ENCODE measurements at regions not wholly inside any gene's neighbourhood (a gene's known extent, or its start where the extent isn't known, plus 50 kb on each side); places are given as distances from the start of the nearest gene placed in this dataset.
A peak's percentile ranks its signal among the peaks of the same experiment; 100 is the strongest.

DNA sequence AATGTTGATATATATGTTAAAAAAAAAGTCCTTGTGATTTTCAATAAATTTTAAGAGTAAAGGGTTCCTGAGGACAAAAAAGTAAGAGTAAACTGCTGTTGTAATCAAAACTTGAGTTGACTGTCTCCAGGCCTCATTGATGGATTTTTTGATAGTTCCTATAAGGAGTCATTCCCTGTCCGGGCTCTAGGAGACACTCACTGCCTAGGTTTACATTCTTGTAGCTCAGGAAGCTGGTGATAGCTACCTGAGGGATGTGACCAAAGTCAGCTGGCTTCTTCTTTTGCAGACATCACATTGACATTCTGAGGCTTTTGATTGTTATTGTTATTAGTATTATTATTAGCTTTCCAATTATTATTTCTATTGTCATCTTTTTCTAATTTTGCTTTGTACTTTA is 116.5 kb upstream of the FBXL7 start:
- Histone ChIP-seq H3K36me3 (no peaks in the 10 kb centered on the region), H3K4me3 (ENCODE audit: low read depth, low read length) (no peak overlapping the region), H3K4me1 (peaks cover 2% of the 10 kb centered on the region; the same call in 1 of the 2 replicates), H3K9me3 (no peaks in the 10 kb centered on the region), H3K27me3 (no peaks in the 10 kb centered on the region)
- peak; percentile 69 for TF ChIP-seq CTCF (IDR thresholded peaks at IDR 0.05; ENCODE audit: low read depth, low read length)
- no peak for DNase-seq

GRCh38 chr5:15383021-15383420 is 117.0 kb upstream of the FBXL7 start:
- Histone ChIP-seq H3K9me3 (no peaks in the 10 kb centered on the region), H3K27me3 (no peaks in the 10 kb centered on the region), H3K36me3 (no peaks in the 10 kb centered on the region), H3K4me3 (ENCODE audit: low read depth, low read length) (no peak overlapping the region), H3K4me1 (peaks cover 2% of the 10 kb centered on the region; the same call in 1 of the 2 replicates)
- DNase-seq: no peak
- TF ChIP-seq CTCF (IDR thresholded peaks at IDR 0.05; ENCODE audit: low read depth, low read length): no peak

DNA sequence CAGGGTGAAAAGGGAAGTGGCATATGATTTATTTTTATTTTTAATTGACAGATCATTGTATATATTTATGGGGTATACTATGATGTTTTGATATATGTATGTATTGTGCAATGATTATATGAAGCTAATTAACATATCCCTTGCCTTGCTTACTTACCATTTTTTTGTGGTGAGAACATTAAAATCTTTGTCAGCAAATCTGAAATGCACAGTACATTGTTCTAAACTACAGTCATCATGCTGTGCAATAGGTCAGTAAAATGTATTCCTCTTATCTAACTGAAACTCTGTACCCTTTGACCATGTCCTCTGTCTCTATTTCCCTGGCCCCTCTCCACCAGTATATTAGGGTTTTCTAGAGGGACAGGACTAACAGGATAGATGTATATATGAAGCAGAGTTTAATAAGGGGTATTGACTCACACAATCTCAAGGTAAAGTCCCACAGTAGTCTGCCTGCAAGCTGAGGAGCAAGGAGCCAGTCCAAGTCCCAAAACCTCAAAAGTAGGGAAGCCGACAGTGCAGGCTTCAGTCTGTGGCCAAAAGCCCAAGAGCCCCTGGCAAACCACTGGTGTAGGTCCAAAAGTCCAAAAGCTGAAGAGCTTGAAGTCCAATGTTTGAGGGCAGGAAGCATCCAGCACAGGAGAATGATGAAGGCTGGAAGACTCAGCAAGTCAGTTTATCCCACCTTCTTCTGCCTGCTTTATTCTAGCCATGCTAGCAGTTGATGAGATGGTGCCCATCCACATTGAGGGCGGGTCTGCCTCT is 122.2 kb upstream of the FBXL7 start:
- TF ChIP-seq CTCF (IDR thresholded peaks at IDR 0.05; ENCODE audit: low read depth, low read length): no peak

DNA sequence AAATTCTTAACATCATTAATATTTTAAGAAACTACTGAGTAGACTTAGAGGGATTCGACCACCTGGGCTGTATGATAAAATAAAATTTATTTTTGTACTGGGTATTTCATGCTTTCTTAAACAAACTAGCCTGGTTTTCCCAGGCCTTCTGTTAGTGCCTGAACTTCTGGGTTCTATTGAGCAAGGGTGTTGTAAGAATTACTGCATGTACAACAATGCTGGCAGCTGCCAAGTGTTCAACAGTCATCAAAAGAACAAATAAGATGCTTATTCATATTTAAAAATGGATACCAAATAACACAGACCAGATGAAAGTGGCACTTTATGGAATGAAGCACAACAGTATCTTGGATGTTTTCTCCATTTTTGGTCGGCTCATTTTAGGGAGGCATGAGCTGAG is 123.2 kb upstream of the FBXL7 start:
- Histone ChIP-seq H3K9me3 (no peaks in the 10 kb centered on the region), H3K4me3 (ENCODE audit: low read depth, low read length) (no peak overlapping the region), H3K27me3 (no peaks in the 10 kb centered on the region), H3K4me1 (no peaks in the 10 kb centered on the region), H3K36me3 (no peaks in the 10 kb centered on the region)
- TF ChIP-seq CTCF (IDR thresholded peaks at IDR 0.05; ENCODE audit: low read depth, low read length): no peak
- DNase-seq: no peak

More for the DNA sequence above, 122.2 kb upstream of the FBXL7 start:
- no peaks in the 10 kb centered on the region for H3K9me3 ChIP-seq
- no peaks in the 10 kb centered on the region for H3K36me3 ChIP-seq
- H3K4me1 ChIP-seq: no peaks in the 10 kb centered on the region
- DNase-seq: no peak
- no peak overlapping the region for H3K4me3 ChIP-seq (ENCODE audit: low read depth, low read length)
- H3K27me3 ChIP-seq: no peaks in the 10 kb centered on the region

DNA sequence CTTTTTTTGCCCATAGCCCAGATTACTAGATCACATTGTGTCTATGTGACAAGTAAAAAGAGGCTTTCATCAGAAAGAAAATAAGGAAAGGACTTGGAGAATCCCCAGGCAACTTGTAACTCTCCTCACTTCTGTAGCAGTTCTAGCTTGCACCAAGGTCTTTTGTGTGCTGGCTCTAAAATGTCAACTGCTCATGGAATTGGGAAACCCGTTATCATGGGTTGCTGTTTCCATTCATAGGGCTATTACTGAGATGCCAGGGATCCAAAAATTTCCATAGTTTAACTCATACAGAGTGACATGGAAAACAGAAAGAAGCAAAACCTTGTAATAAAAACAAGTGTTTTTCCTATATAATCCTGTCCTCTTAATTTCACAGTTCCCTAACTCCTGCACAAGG is 123.9 kb upstream of the FBXL7 start:
- Histone ChIP-seq H3K36me3 (no peaks in the 10 kb centered on the region), H3K9me3 (no peaks in the 10 kb centered on the region), H3K4me1 (no peaks in the 10 kb centered on the region), H3K4me3 (ENCODE audit: low read depth, low read length) (no peak overlapping the region), H3K27me3 (no peaks in the 10 kb centered on the region)
- no peak for TF ChIP-seq CTCF (IDR thresholded peaks at IDR 0.05; ENCODE audit: low read depth, low read length)
- DNase-seq: no peak

GRCh38 chr5:15375559-15375958 is 124.4 kb upstream of the FBXL7 start:
- H3K4me1 ChIP-seq: no peaks in the 10 kb centered on the region
- no peaks in the 10 kb centered on the region for H3K27me3 ChIP-seq
- H3K4me3 ChIP-seq (ENCODE audit: low read depth, low read length): no peak overlapping the region
- DNase-seq: no peak
- TF ChIP-seq CTCF (IDR thresholded peaks at IDR 0.05; ENCODE audit: low read depth, low read length): no peak
- no peaks in the 10 kb centered on the region for H3K9me3 ChIP-seq
- no peaks in the 10 kb centered on the region for H3K36me3 ChIP-seq

Measured in BE2C (cell line).